Right kidney (tissue), 1 donor: ENCODE measurements at regions not wholly inside any gene's neighbourhood (a gene's known extent, or its start where the extent isn't known, plus 50 kb on each side); places are given as distances from the start of the nearest gene placed in this dataset.
"Not testable (repeated sequence)": the region's sequence is repeated elsewhere in the genome, so short reads cannot be mapped to it uniquely, and the experiment has no call there.

Source experiments
- DNase-seq: peaks from one replicate; pipeline ENCODE4 v3.0.0-alpha.2; 2016

GRCh38 chr5:155773680-155774079, 553.3 kb upstream of the SGCD start:
- DNase-seq: no peak

- no peak for DNase-seq
Observed at GRCh38 chr5:155780260-155780659, 546.7 kb upstream of the SGCD start.

GRCh38 chr5:155783246-155783645, 543.7 kb upstream of the SGCD start:
- no peak for DNase-seq

GRCh38 chr5:155783791-155784190, 543.2 kb upstream of the SGCD start:
- DNase-seq: no peak

GRCh38 chr5:155786108-155786507, 540.9 kb upstream of the SGCD start:
- DNase-seq: no peak

- no peak for DNase-seq
Observed at GRCh38 chr5:155792873-155793272, 534.1 kb upstream of the SGCD start.

- DNase-seq: no peak
Observed at GRCh38 chr5:155794795-155795194, 532.2 kb upstream of the SGCD start.

GRCh38 chr5:155799308-155799707, 527.7 kb upstream of the SGCD start:
- no peak for DNase-seq

- no peak for DNase-seq
Observed at GRCh38 chr5:155807884-155808576, 518.9 kb upstream of the SGCD start.

GRCh38 chr5:155815248-155815647, 511.7 kb upstream of the SGCD start:
- DNase-seq: no peak

- no peak for DNase-seq
Observed at GRCh38 chr5:155822177-155822576, 504.8 kb upstream of the SGCD start.

GRCh38 chr5:155826611-155827507, 500.1 kb upstream of the SGCD start:
- no peak for DNase-seq

- DNase-seq: not testable (repeated sequence)
Observed at GRCh38 chr5:155827508-155827815, 499.5 kb upstream of the SGCD start.

GRCh38 chr5:155827949-155828348, 499.0 kb upstream of the SGCD start:
- DNase-seq: no peak

- DNase-seq: no peak
Observed at GRCh38 chr5:155831491-155831890, 495.5 kb upstream of the SGCD start.

GRCh38 chr5:155833287-155833686, 493.7 kb upstream of the SGCD start:
- DNase-seq: no peak

GRCh38 chr5:155834271-155834975, 492.5 kb upstream of the SGCD start:
- DNase-seq: no peak

GRCh38 chr5:155836089-155836803, 490.7 kb upstream of the SGCD start:
- no peak for DNase-seq

GRCh38 chr5:155838394-155838793, 488.6 kb upstream of the SGCD start:
- no peak for DNase-seq

GRCh38 chr5:155839251-155840037, 487.5 kb upstream of the SGCD start:
- DNase-seq: no peak

GRCh38 chr5:155844542-155844941, 482.4 kb upstream of the SGCD start:
- DNase-seq: no peak

GRCh38 chr5:155850370-155850769, 476.6 kb upstream of the SGCD start:
- DNase-seq: no peak
